ENCODE measurements at regions not wholly inside any gene's neighbourhood (a gene's known extent, or its start where the extent isn't known, plus 50 kb on each side); places are given as distances from the start of the nearest gene placed in this dataset.

- peak; percentile 37 to 74 (median 64) for DNase-seq
Measured at GRCh38 chr2:145040433-145040832, 520.5 kb upstream of the ZEB2 start.

DNA sequence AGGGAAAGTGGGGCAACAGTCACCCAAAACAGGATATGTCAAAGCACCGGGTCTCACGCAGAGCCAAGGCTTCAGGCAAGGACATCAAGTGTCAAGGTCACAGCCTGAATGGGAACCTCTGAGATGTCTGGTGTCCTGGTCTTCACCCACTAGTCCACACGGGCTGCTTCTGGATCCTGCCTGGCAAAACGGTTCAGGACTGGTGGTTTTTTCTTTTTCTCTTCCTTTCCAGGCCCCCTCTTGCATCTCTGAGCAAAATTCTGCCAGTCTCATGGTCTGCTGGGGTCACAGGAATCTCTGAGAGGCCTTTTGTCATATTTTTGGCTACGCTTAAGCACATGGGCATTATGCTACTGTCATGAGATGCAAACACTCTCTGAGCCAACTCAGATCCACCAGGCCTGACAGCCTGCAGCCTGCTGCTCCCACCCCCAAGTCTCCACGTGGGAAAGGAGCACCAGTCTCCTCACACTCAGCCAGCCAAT lies 518.2 kb upstream of the ZEB2 start:
- no peak for DNase-seq

DNA sequence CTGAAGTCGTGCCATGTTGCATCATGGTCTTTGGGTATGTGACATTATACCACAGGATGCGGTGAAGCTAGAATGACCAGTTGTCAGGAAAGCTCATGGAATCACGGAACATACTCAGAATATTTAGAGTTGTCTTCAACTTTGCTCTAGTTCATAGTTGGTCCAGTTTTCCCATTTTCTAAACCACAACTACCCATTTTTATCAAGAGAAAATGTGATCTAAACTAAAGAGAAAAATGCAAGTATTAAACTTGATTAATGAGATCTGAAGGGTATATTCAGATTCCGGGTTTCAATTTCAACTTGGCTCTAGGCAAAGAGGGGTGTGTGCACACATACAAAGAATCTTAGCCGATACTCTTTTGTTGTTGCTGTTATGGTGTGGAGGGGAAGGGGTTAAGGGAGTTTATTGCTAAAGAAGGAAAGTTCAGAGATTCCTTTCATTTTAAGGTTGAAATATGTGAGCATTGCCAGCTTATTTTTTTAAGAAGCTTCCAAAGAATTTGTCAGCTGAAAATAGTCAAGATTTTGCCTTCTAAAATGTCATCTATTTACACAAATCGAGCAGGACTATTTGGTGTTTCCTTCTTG lies 516.6 kb upstream of the ZEB2 start:
- DNase-seq, result no peak

GRCh38 chr2:145034511-145034910 lies 514.6 kb upstream of the ZEB2 start:
- no peak for DNase-seq

DNA sequence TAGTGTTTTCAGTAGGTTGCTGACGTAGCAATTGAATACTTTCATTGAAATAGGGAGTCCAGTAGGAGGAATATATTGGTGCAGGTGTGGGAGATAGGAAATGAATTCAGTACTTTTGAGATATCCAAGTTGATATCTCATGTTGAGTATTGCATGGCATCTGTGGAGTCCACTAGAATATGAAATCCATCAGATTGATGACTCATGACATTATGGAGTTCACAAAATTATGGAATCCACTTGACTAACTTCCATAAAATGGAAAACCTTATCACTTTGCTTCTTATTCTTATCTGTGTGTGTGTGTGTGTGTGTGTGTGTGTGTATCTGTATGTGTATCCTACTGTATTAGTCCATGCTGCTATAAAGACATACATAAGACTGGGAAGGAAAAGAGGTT lies 513.5 kb upstream of the ZEB2 start:
- DNase-seq, result peak in 1 of 3 donors; percentile 10

GRCh38 chr2:145032791-145033190 lies 512.9 kb upstream of the ZEB2 start:
- DNase-seq, result no peak

DNA sequence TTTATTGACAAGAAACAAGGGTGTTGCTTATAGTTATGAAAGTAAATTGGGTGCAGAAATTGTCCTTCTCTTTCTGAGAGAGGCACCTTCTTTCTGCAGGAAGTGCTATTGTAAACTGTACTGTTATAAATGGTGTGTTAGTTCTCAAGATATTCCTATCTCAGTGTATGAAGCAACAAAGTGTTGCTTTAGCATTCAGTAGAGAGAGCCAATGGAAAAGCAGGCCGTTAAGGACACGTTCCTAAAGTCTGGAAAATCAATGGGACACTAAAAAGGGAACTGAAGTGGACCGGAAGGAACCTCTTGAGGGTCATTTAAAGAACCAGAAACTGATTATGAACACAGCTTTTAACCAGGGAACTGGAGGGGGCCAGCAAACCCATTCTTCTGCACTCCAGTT lies 510.0 kb upstream of the ZEB2 start:
- no peak for DNase-seq

DNA sequence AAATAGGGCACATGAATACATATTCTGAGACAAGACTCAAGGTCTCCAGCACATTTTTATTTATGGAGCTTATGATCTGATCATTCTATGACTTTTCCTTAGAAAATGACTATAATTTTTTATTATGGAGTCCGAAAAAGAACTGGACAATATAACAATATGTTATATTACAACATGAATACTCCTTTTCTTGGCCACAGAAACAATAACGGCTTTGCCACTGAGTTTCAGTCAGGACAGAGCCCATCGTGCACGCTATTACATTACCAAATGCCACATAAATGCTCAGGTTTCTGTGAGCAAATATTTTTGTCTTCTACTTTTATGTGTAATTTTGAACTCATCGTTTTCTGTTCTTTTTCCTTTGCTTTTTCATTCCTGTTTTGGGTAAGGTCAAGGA lies 509.2 kb upstream of the ZEB2 start:
- no peak for DNase-seq

GRCh38 chr2:145028101-145028920 lies 508.4 kb upstream of the ZEB2 start:
- no peak for DNase-seq

GRCh38 chr2:145026456-145027455 lies 506.8 kb upstream of the ZEB2 start:
- no peak for DNase-seq

- DNase-seq, result no peak
Measured at GRCh38 chr2:145025382-145025781, 505.5 kb upstream of the ZEB2 start.

GRCh38 chr2:145023334-145023934 lies 503.5 kb upstream of the ZEB2 start:
- DNase-seq, result no peak

- DNase-seq, result no peak
Measured at GRCh38 chr2:145022666-145023333, 502.9 kb upstream of the ZEB2 start.

GRCh38 chr2:145021962-145022665 lies 502.2 kb upstream of the ZEB2 start:
- no peak for DNase-seq

- no peak for DNase-seq
Measured at GRCh38 chr2:145020694-145021093, 500.8 kb upstream of the ZEB2 start.

GRCh38 chr2:145020139-145020538 lies 500.2 kb upstream of the ZEB2 start:
- DNase-seq, result no peak

DNA sequence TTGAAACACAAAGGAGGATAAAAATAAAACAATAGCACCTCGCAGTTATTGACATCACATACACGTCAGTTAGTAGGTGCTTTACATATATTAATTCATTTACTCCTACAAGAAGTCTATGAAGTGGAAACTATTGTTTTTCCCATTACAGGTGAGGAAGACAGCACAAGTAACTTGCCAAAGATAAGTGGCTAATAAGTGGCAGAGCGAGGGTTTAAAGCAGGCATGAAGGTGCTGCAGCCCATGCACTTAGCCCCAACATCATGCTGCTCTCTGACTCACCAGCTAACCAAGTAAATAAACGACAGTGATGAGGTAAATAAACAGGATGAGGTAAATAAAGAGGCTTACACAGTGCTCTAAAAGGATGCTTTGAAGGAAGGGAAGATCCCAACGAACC lies 498.6 kb upstream of the ZEB2 start:
- no peak for DNase-seq

GRCh38 chr2:145017149-145017548 lies 497.2 kb upstream of the ZEB2 start:
- DNase-seq, result no peak

GRCh38 chr2:145016711-145017110 lies 496.8 kb upstream of the ZEB2 start:
- no peak for DNase-seq

GRCh38 chr2:145015561-145015960 lies 495.6 kb upstream of the ZEB2 start:
- DNase-seq, result no peak

GRCh38 chr2:145012806-145013205 lies 492.9 kb upstream of the ZEB2 start:
- DNase-seq, result no peak

Data from suppressor macrophage treated with lipopolysaccharide for 1 hour (primary cell).